CD4-positive, CD25-positive, alpha-beta regulatory T cell (primary cell): ENCODE measurements at regions not wholly inside any gene's neighbourhood (a gene's known extent, or its start where the extent isn't known, plus 50 kb on each side); places are given as distances from the start of the nearest gene placed in this dataset.

Experiments used
- ATAC-seq, 2 donors: fragments of 150-1000 bp; cut with Tn5 transposase; one replicate each; pipeline ENCODE4 v1.10.0; 2021; ENCODE audit warnings: low read depth in 2 of 2, moderate number of reproducible peaks in 2 of 2, moderate library complexity in 1 of 2
- DNase-seq, 3 donors: peaks; one replicate each; pipeline versions ENCODE4 v3.0.0 to v3.0.0-alpha.2; 2012 to 2022; ENCODE audit warnings: mixed read lengths in 1 of 3
- H3K27ac ChIP-seq: one replicate; pipeline ENCODE4 v1.7.0; 2013; ENCODE audit warnings: mild to moderate bottlenecking, low read length; ENCODE audit not compliant: insufficient read depth, poor library complexity, severe bottlenecking
- H3K27me3 ChIP-seq: one replicate; pipeline ENCODE4 v1.7.0; 2013; ENCODE audit warnings: low read length; ENCODE audit not compliant: control insufficient read depth, insufficient read depth
- H3K36me3 ChIP-seq: one replicate; pipeline ENCODE4 v1.7.0; 2013; ENCODE audit warnings: mild to moderate bottlenecking, low read length, moderate library complexity; ENCODE audit not compliant: control insufficient read depth, insufficient read depth
- H3K4me1 ChIP-seq: 2 replicates; pipeline ENCODE4 v1.7.0; 2013; ENCODE audit warnings: mild to moderate bottlenecking, low read length; ENCODE audit not compliant: insufficient read depth, control insufficient read depth, poor library complexity, severe bottlenecking
- H3K4me3 ChIP-seq: one replicate; pipeline ENCODE4 v1.7.0; 2013; ENCODE audit warnings: low read depth, mild to moderate bottlenecking, low read length, moderate library complexity
- H3K9me3 ChIP-seq, 2 experiments: 1 replicate in 1 of 2; 2 replicates in 1 of 2; pipeline ENCODE4 v1.7.0; 2013; ENCODE audit warnings: low read length in 2 of 2, mild to moderate bottlenecking in 1 of 2, moderate library complexity in 1 of 2; ENCODE audit not compliant: control insufficient read depth in 2 of 2
- H3K27ac Mint-ChIP-seq, 3 donors: one replicate each; pipeline ENCODE4 v1.8.0; 2020 to 2022; ENCODE audit warnings: mild to moderate bottlenecking in 3 of 3, mixed read lengths in 3 of 3, moderate library complexity in 2 of 3
- H3K27me3 Mint-ChIP-seq: one replicate; pipeline ENCODE4 v1.8.0; 2022; ENCODE audit warnings: mild to moderate bottlenecking, mixed read lengths
- H3K36me3 Mint-ChIP-seq: one replicate; pipeline ENCODE4 v1.8.0; 2020; ENCODE audit warnings: mixed read lengths
- H3K4me1 Mint-ChIP-seq, 4 donors: one replicate each; pipeline ENCODE4 v1.8.0; 2020 to 2022; ENCODE audit warnings: mixed read lengths in 4 of 4, mild to moderate bottlenecking in 1 of 4
- H3K4me3 Mint-ChIP-seq, 4 donors: one replicate each; pipeline ENCODE4 v1.8.0; 2020 to 2022; ENCODE audit warnings: mild to moderate bottlenecking in 4 of 4, mixed read lengths in 4 of 4, moderate library complexity in 3 of 4
- H3K9me3 Mint-ChIP-seq, 7 donors: one replicate each; pipeline ENCODE4 v1.8.0; 2020 to 2022; ENCODE audit warnings: mixed read lengths in 7 of 7, mild to moderate bottlenecking in 3 of 7, moderate library complexity in 2 of 7

DNA sequence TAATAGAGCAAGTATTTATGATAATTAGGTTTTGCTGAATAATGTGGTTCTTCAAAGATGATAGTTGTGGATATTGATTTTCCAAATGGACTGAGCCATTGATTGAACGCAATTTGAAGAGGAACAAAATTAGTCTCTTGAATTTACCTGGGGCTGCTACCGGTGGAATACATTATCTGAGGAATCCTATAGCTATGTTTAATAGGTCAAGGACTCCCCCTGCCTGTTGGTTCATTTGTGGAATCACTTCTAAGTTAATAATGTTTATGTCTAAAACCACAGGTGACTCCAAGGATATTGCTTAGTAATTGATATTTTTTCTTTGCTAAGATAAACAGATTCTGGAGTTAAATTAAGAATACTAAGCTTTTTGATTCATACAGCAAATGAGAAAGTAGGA is 576.0 kb upstream of the PABPC4L start:
- H3K4me3 Mint-ChIP-seq, result no peak overlapping the region
- ATAC-seq (no peak), DNase-seq (no peak)
- peaks cover 2 to 17% (median 9%) of the 10 kb centered on the region in 7 donors for H3K9me3 Mint-ChIP-seq
- Histone ChIP-seq H3K9me3 (peaks cover 0 to 4% of the 10 kb centered on the region in 2 experiments), H3K27me3 (no peaks in the 10 kb centered on the region), H3K4me3 (no peak overlapping the region), H3K27ac (no peak overlapping the region), H3K36me3 (no peaks in the 10 kb centered on the region), H3K4me1 (no peaks in the 10 kb centered on the region)
- no peaks in the 10 kb centered on the region for H3K36me3 Mint-ChIP-seq
- H3K27me3 Mint-ChIP-seq, result no peaks in the 10 kb centered on the region
- no peak overlapping the region for H3K27ac Mint-ChIP-seq
- H3K4me1 Mint-ChIP-seq, result no peaks in the 10 kb centered on the region

- H3K4me3 Mint-ChIP-seq, result no peak overlapping the region
- no peaks in the 10 kb centered on the region for H3K4me1 Mint-ChIP-seq
- H3K27me3 Mint-ChIP-seq, result no peaks in the 10 kb centered on the region
- no peak overlapping the region for H3K27ac ChIP-seq
- H3K9me3 ChIP-seq, result peaks cover 0 to 4% of the 10 kb centered on the region in 2 experiments
- peaks cover 0 to 16% (median 7%) of the 10 kb centered on the region in 7 donors for H3K9me3 Mint-ChIP-seq
- no peaks in the 10 kb centered on the region for H3K36me3 Mint-ChIP-seq
- no peak overlapping the region for H3K4me3 ChIP-seq
- no peak for ATAC-seq
- H3K27me3 ChIP-seq, result no peaks in the 10 kb centered on the region
- DNase-seq, result no peak
- no peaks in the 10 kb centered on the region for H3K36me3 ChIP-seq
- no peak overlapping the region for H3K27ac Mint-ChIP-seq
- no peaks in the 10 kb centered on the region for H3K4me1 ChIP-seq
Measured at GRCh38 chr4:134773497-134774000, 572.0 kb upstream of the PABPC4L start.

GRCh38 chr4:134762053-134762452 is 560.5 kb upstream of the PABPC4L start:
- Histone ChIP-seq H3K9me3 (peaks cover 0 to 4% of the 10 kb centered on the region in 2 experiments), H3K4me1 (no peaks in the 10 kb centered on the region)

DNA sequence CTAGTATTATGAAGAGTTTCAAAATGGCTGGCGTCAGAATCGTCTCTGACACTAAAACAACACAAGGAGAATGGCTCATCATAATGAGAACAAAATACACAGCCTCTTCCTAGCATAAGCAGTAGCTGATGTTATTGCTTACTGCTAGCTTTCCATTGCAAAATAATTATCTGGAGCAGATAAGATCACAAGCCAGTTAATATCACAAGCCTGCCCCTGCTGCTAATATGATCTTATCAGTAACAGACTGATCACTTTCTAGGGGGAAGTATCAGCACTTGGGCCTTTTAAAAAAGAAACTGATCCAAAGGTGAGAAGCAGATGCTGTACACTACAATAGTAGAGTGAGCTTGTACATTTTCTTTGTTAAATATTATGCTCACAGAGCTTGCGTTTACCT is 554.8 kb upstream of the PABPC4L start:
- DNase-seq, result no peak
- H3K27me3 Mint-ChIP-seq, result no peaks in the 10 kb centered on the region

More at GRCh38 chr4:134762053-134762452, 560.5 kb upstream of the PABPC4L start:
- H3K36me3 ChIP-seq, result no peaks in the 10 kb centered on the region
- DNase-seq (no peak), ATAC-seq (no peak)
- H3K4me3 ChIP-seq, result no peak overlapping the region
- no peaks in the 10 kb centered on the region for H3K27me3 Mint-ChIP-seq
- no peak overlapping the region for H3K4me3 Mint-ChIP-seq
- H3K9me3 Mint-ChIP-seq, result peaks cover 0 to 22% (median 4%) of the 10 kb centered on the region in 7 donors
- H3K27ac Mint-ChIP-seq, result no peak overlapping the region
- H3K36me3 Mint-ChIP-seq, result no peaks in the 10 kb centered on the region
- H3K27ac ChIP-seq, result no peak overlapping the region
- H3K27me3 ChIP-seq, result no peaks in the 10 kb centered on the region
- no peaks in the 10 kb centered on the region for H3K4me1 Mint-ChIP-seq

GRCh38 chr4:134754301-134755019 is 552.9 kb upstream of the PABPC4L start:
- H3K4me1 Mint-ChIP-seq, result no peaks in the 10 kb centered on the region
- no peaks in the 10 kb centered on the region for H3K27me3 Mint-ChIP-seq
- H3K27ac Mint-ChIP-seq, result no peak overlapping the region
- ATAC-seq (no peak), DNase-seq (no peak)
- no peak overlapping the region for H3K4me3 Mint-ChIP-seq
- H3K36me3 Mint-ChIP-seq, result no peaks in the 10 kb centered on the region
- no peak overlapping the region for H3K27ac ChIP-seq
- no peaks in the 10 kb centered on the region for H3K9me3 ChIP-seq
- no peaks in the 10 kb centered on the region for H3K36me3 ChIP-seq
- H3K9me3 Mint-ChIP-seq, result peaks cover 2 to 16% (median 4%) of the 10 kb centered on the region in 7 donors
- H3K4me3 ChIP-seq, result no peak overlapping the region
- no peaks in the 10 kb centered on the region for H3K4me1 ChIP-seq
- H3K27me3 ChIP-seq, result no peaks in the 10 kb centered on the region

More for the DNA sequence above, 554.8 kb upstream of the PABPC4L start:
- no peak for ATAC-seq
- no peak overlapping the region for H3K4me3 ChIP-seq
- Mint-ChIP-seq H3K9me3 (peaks cover 0 to 24% (median 8%) of the 10 kb centered on the region in 7 donors), H3K4me1 (no peaks in the 10 kb centered on the region), H3K4me3 (no peak overlapping the region), H3K36me3 (no peaks in the 10 kb centered on the region), H3K27ac (no peak overlapping the region)
- no peaks in the 10 kb centered on the region for H3K36me3 ChIP-seq
- no peaks in the 10 kb centered on the region for H3K4me1 ChIP-seq
- H3K27me3 ChIP-seq, result no peaks in the 10 kb centered on the region
- H3K9me3 ChIP-seq, result no peaks in the 10 kb centered on the region
- H3K27ac ChIP-seq, result no peak overlapping the region

DNA sequence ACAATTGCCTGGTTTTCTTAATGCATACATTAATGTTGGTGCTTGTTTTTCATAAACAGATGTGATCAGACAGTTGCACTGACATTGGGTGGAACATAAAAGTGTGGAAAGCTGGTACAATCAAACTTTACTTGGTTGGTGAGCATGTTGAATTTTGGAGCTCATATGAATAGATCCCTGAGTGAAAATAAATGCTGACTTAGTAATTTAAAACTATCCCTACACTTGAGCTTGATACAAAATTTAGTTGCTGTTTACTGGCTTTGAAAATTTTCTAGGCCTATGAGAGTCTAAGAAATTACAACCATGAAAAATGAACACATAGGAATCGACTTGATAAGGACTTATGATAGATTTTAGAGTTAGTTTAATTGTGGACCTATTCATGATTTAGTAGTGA is 551.8 kb upstream of the PABPC4L start:
- ATAC-seq (no peak), DNase-seq (no peak)
- Histone ChIP-seq H3K9me3 (no peaks in the 10 kb centered on the region), H3K36me3 (no peaks in the 10 kb centered on the region), H3K27ac (no peak overlapping the region), H3K27me3 (no peaks in the 10 kb centered on the region), H3K4me1 (no peaks in the 10 kb centered on the region), H3K4me3 (no peak overlapping the region)
- Mint-ChIP-seq H3K9me3 (peaks cover 2 to 21% (median 4%) of the 10 kb centered on the region in 7 donors), H3K4me1 (no peaks in the 10 kb centered on the region), H3K36me3 (no peaks in the 10 kb centered on the region), H3K4me3 (no peak overlapping the region), H3K27me3 (no peaks in the 10 kb centered on the region), H3K27ac (no peak overlapping the region)

DNA sequence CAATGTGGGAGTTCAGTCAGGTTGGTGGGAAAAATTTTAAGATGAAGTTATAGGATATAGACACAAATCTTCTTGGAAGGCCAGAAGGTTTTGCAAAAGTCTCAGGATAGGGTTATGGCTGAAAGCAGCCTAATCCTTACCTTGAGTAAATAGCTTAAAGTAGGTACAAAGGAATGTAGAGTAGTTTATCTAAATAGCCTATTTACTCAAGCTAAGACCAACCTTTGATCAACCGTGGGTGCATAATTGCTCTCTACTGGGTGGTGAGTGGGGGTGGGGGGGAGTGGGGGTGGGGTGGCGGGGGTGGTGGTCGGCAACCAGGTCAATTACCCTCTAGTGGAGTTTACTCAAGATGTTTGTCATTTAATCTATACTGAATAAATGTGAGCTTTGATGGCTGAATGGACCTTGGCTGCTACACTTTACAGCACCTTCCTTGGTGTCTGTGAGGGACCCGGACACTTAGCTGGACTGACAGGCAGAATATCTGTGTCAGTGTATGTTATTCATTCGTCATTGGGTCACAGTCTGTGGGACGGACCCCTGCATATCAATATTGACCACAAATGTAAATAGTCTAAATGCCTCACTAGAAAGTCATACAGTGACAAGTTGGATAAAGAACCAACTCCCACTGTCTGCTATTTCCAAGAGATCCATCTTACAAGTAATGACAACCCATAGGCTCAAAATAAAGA is 545.7 kb upstream of the PABPC4L start:
- no peak overlapping the region for H3K4me3 Mint-ChIP-seq
- ATAC-seq, result no peak
- H3K9me3 Mint-ChIP-seq, result peaks cover 0 to 25% (median 10%) of the 10 kb centered on the region in 7 donors

More for the DNA sequence above, 545.7 kb upstream of the PABPC4L start:
- Histone ChIP-seq H3K27ac (no peak overlapping the region), H3K27me3 (no peaks in the 10 kb centered on the region), H3K4me1 (no peaks in the 10 kb centered on the region), H3K4me3 (no peak overlapping the region), H3K9me3 (no peaks in the 10 kb centered on the region), H3K36me3 (no peaks in the 10 kb centered on the region)
- H3K4me1 Mint-ChIP-seq, result no peaks in the 10 kb centered on the region
- no peak overlapping the region for H3K27ac Mint-ChIP-seq
- no peaks in the 10 kb centered on the region for H3K27me3 Mint-ChIP-seq
- H3K36me3 Mint-ChIP-seq, result no peaks in the 10 kb centered on the region
- no peak for DNase-seq
